A549 (cell line): ENCODE measurements at regions not wholly inside any gene's neighbourhood (a gene's known extent, or its start where the extent isn't known, plus 50 kb on each side); places are given as distances from the start of the nearest gene placed in this dataset.

Experiments
- ATAC-seq, 2 experiments: fragments of 200-7000 bp in 1 of 2; fragments of >200 bp in 1 of 2; cut with Nextera tagmentation in 1 of 2; cut with Tn5 transposase in 1 of 2; 3 replicates each; pipeline versions ENCODE4 v1.8.0 to v1.9.1; 2018 to 2020; ENCODE audit warnings: mild to moderate bottlenecking in 1 of 2, moderate library complexity in 1 of 2
- CTCF ChIA-PET: fragments of 300-600 bp; sonication (Branson Sonifier 250); formaldehyde crosslinking; extraction: SDS; loops from one replicate; lab custom pipeline; 2021; ENCODE audit warnings: antibody characterized with exemption, inconsistent platforms; lab: Yijun Ruan, JAX
- POLR2A ChIA-PET: fragments of 350-600 bp; formaldehyde crosslinking; extraction: SDS; loops from one replicate; lab custom pipeline; 2021; ENCODE audit warnings: antibody characterized with exemption, inconsistent platforms; lab: Yijun Ruan, JAX
- DNase-seq, 2 experiments: peaks; one replicate each; pipeline versions ENCODE4 v3.0.0 to v3.0.0-alpha.2; 2011 to 2016; ENCODE audit warnings: low read depth in 1 of 2, low spot score in 1 of 2
- FAIRE-seq: peaks from 2 replicates; lab custom pipeline; 2011; peaks lifted over from hg19 to GRCh38; lab: Jason Lieb, UNC
- H3K27ac ChIP-seq, 2 experiments: fragments of >200 bp; sonication (Bioruptor Twin); formaldehyde crosslinking; 3 replicates each; pipeline ENCODE4 v1.5.1; 2016 to 2017
- H3K4me1 ChIP-seq: fragments of >200 bp; sonication (Bioruptor Twin); formaldehyde crosslinking; 3 replicates; pipeline ENCODE4 v1.6.1; 2016
- H3K4me2 ChIP-seq: fragments of >200 bp; sonication (Bioruptor Twin); formaldehyde crosslinking; 3 replicates; pipeline ENCODE4 v1.6.1; 2016
- H3K4me3 ChIP-seq: fragments of >200 bp; sonication (Bioruptor Twin); formaldehyde crosslinking; 3 replicates; pipeline ENCODE4 v1.5.1; 2016
- H3K9me3 ChIP-seq: fragments of >200 bp; sonication (Bioruptor Twin); formaldehyde crosslinking; 3 replicates; pipeline ENCODE4 v1.6.1; 2016
- ATOH8 ChIP-seq: fragments of 250-450 bp; sonication (Bioruptor Pico); IDR thresholded peaks from 2 replicates; pipeline ENCODE4 v1.5.0; 2020; ENCODE audit warnings: low read depth, mild to moderate bottlenecking, moderate library complexity
- BHLHE40 ChIP-seq: IDR thresholded peaks from 2 replicates; pipeline ENCODE4 v1.6.1; 2012; ENCODE audit warnings: low read depth, low read length, inconsistent platforms
- CHD2 ChIP-seq: fragments of 150-350 bp; IDR thresholded peaks from 2 replicates; pipeline ENCODE4 v1.6.1; 2014; ENCODE audit warnings: low read length; ENCODE audit not compliant: partially characterized antibody
- CHD4 ChIP-seq: fragments of 200-600 bp; sonication (generic); IDR thresholded peaks from 2 replicates; pipeline ENCODE4 v1.6.1; 2016; ENCODE audit warnings: antibody characterized with exemption, mild to moderate bottlenecking, borderline replicate concordance
- E2F6 ChIP-seq: IDR thresholded peaks from 2 replicates; pipeline ENCODE4 v1.6.1; 2012; ENCODE audit warnings: low read depth, borderline replicate concordance
- EHF ChIP-seq: fragments of 250-450 bp; sonication (Bioruptor Pico); IDR thresholded peaks from 2 replicates; pipeline ENCODE4 v1.5.0; 2020; ENCODE audit warnings: mild to moderate bottlenecking
- EP300 ChIP-seq, 2 experiments: fragments of >200 bp; sonication (Bioruptor Twin); formaldehyde crosslinking; IDR thresholded peaks; 2 replicates in 1 of 2; 3 replicates in 1 of 2; pipeline ENCODE4 v1.6.1; 2016 to 2017
- ESRRA ChIP-seq: fragments of 150-350 bp; IDR thresholded peaks from 2 replicates; pipeline ENCODE4 v1.6.1; 2014; ENCODE audit warnings: mild to moderate bottlenecking, low read length, borderline replicate concordance
- FOSL2 ChIP-seq, 2 experiments: fragments of 450-650 bp in 1 of 2; fragments of >200 bp in 1 of 2; sonication (Bioruptor Twin) in 1 of 2; formaldehyde crosslinking; IDR thresholded peaks; 2 replicates each; pipeline versions ENCODE4 v1.5.0 to v1.6.1; 2016 to 2020; ENCODE audit warnings: mild to moderate bottlenecking in 1 of 2, moderate library complexity in 1 of 2
- FOXS1 ChIP-seq: fragments of 250-450 bp; sonication (Bioruptor Pico); IDR thresholded peaks from 2 replicates; pipeline ENCODE4 v1.5.0; 2020; ENCODE audit warnings: mild to moderate bottlenecking, moderate library complexity
- HES2 ChIP-seq: fragments of >200 bp; sonication (Bioruptor Twin); formaldehyde crosslinking; IDR thresholded peaks from 2 replicates; pipeline ENCODE4 v1.6.1; 2016
- HOXB5 ChIP-seq: fragments of 250-450 bp; sonication (Bioruptor Pico); IDR thresholded peaks from 2 replicates; pipeline ENCODE4 v1.5.0; 2020; ENCODE audit warnings: mild to moderate bottlenecking, moderate library complexity
- JUN ChIP-seq, 2 experiments: fragments of >200 bp; sonication (Bioruptor Twin); formaldehyde crosslinking; IDR thresholded peaks; 2 replicates in 1 of 2; 3 replicates in 1 of 2; pipeline ENCODE4 v1.6.1; 2016 to 2017
- JUNB ChIP-seq: fragments of >200 bp; sonication (Bioruptor Twin); formaldehyde crosslinking; IDR thresholded peaks from 2 replicates; pipeline ENCODE4 v1.6.1; 2016
- MAFK ChIP-seq: fragments of 450-650 bp; IDR thresholded peaks from 2 replicates; pipeline ENCODE4 v1.6.1; 2014; ENCODE audit not compliant: partially characterized antibody
- NFE2L2 ChIP-seq: fragments of 150-350 bp; conservative IDR thresholded peaks from 2 replicates; pipeline ENCODE4 v1.6.1; 2014; ENCODE audit warnings: low read length
- NPAS2 ChIP-seq: fragments of 250-450 bp; sonication (Bioruptor Pico); IDR thresholded peaks from 2 replicates; pipeline ENCODE4 v1.8.0; 2022; ENCODE audit warnings: mild to moderate bottlenecking, moderate library complexity, borderline replicate concordance
- POLR2AphosphoS2 ChIP-seq: conservative IDR thresholded peaks from 2 replicates; pipeline ENCODE4 v1.6.1; 2012; ENCODE audit warnings: low read length, improper control_type of control experiment, inconsistent platforms
- RARB ChIP-seq: fragments of 250-450 bp; sonication (Bioruptor Pico); IDR thresholded peaks from 2 replicates; pipeline ENCODE4 v1.8.0; 2021; ENCODE audit warnings: mild to moderate bottlenecking, moderate library complexity
- SMC3 ChIP-seq: fragments of >200 bp; sonication (Bioruptor Twin); formaldehyde crosslinking; IDR thresholded peaks from 3 replicates; pipeline ENCODE4 v1.6.1; 2018; ENCODE audit warnings: inconsistent platforms
- TFCP2L1 ChIP-seq: fragments of 250-450 bp; sonication (Bioruptor Pico); IDR thresholded peaks from 2 replicates; pipeline ENCODE4 v1.5.0; 2021; ENCODE audit warnings: mild to moderate bottlenecking
- TP53 ChIP-seq: fragments of 250-450 bp; sonication (Bioruptor Pico); IDR thresholded peaks from 2 replicates; pipeline ENCODE4 v1.5.0; 2021; ENCODE audit warnings: mild to moderate bottlenecking, moderate library complexity
- WGBS: methylation state at CpG from one replicate; pipeline ENCODE4 v1.1.6; 2017; ENCODE audit errors: missing lambda C conversion rate; 5-methylcytosine and 5-hydroxymethylcytosine counted together
- TF ChIP-seq, protein P1 (sequence below): fragments of >200 bp; sonication (Bioruptor Twin); formaldehyde crosslinking; IDR thresholded peaks from 3 replicates; pipeline ENCODE4 v1.6.1; 2016
- TF ChIP-seq, protein P2 (sequence below): fragments of >200 bp; sonication (Bioruptor Twin); formaldehyde crosslinking; IDR thresholded peaks from 3 replicates; pipeline ENCODE4 v1.5.1; 2016

- TF ChIP-seq BHLHE40 (no peak), ATOH8 (CRISPR knock-in tag) (no peak), NFE2L2 (no peak), SMC3 (no peak), RARB (CRISPR knock-in tag) (no peak), NPAS2 (CRISPR knock-in tag) (no peak), CHD4 (no peak)
- TF ChIP-seq, protein P1, sequence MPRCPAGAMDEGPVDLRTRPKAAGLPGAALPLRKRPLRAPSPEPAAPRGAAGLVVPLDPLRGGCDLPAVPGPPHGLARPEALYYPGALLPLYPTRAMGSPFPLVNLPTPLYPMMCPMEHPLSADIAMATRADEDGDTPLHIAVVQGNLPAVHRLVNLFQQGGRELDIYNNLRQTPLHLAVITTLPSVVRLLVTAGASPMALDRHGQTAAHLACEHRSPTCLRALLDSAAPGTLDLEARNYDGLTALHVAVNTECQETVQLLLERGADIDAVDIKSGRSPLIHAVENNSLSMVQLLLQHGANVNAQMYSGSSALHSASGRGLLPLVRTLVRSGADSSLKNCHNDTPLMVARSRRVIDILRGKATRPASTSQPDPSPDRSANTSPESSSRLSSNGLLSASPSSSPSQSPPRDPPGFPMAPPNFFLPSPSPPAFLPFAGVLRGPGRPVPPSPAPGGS: no peak
- TF ChIP-seq, all 56 proteins: peak for 0
These were observed 83.0 kb upstream of the GRXCR1 start (continued) for GRCh38 chr4:42809419-42810084.

DNA sequence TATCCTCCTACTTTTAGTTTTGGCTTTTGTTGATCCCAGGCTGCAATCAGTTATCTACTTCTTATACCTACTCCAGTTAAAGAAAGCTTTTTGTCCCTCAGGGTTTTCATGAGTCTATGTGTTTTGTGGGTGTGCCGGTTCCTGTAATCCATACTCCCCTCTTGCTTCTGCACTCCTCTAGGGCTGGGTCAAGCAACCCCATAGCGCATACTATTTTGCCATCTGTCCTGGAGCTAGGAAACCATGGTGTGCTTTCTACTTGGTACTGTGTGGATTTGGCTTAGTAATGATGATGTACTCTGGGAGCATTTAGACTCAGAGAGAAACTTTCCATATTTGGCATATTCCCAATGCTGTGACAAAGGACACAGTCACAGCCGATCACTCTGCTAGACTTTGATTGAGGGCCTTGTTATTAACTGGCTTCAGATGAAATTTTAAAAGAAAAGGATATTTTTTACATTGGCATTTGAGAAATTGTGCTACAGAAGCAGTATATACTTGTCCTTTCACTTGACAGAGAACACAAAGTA is 86.1 kb upstream of the GRXCR1 start:
- H3K4me2 ChIP-seq: no peak overlapping the region
- no peak for DNase-seq
- no peaks in the 10 kb centered on the region for H3K9me3 ChIP-seq
- no peak for TF ChIP-seq JUNB
- no peak for TF ChIP-seq E2F6
- no peak for TF ChIP-seq ESRRA
- no peak for TF ChIP-seq EP300 (IDR thresholded peaks at IDR 0.05)
- TF ChIP-seq HOXB5 (CRISPR knock-in tag): no peak
- TF ChIP-seq POLR2AphosphoS2: no peak
- TF ChIP-seq, protein P1: no peak
- TF ChIP-seq, protein P2, sequence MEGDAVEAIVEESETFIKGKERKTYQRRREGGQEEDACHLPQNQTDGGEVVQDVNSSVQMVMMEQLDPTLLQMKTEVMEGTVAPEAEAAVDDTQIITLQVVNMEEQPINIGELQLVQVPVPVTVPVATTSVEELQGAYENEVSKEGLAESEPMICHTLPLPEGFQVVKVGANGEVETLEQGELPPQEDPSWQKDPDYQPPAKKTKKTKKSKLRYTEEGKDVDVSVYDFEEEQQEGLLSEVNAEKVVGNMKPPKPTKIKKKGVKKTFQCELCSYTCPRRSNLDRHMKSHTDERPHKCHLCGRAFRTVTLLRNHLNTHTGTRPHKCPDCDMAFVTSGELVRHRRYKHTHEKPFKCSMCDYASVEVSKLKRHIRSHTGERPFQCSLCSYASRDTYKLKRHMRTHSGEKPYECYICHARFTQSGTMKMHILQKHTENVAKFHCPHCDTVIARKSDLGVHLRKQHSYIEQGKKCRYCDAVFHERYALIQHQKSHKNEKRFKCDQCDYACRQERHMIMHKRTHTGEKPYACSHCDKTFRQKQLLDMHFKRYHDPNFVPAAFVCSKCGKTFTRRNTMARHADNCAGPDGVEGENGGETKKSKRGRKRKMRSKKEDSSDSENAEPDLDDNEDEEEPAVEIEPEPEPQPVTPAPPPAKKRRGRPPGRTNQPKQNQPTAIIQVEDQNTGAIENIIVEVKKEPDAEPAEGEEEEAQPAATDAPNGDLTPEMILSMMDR: no peak
- TF ChIP-seq HES2: no peak
- TF ChIP-seq TFCP2L1 (CRISPR knock-in tag): no peak
- no peak for TF ChIP-seq EHF (CRISPR knock-in tag)
- TF ChIP-seq FOSL2 (IDR thresholded peaks at IDR 0.05): no peak
- no peak for TF ChIP-seq FOSL2 (CRISPR knock-in tag; IDR thresholded peaks at IDR 0.05)
- TF ChIP-seq MAFK: no peak
- no peak for TF ChIP-seq TP53 (CRISPR knock-in tag)
- TF ChIP-seq NPAS2 (CRISPR knock-in tag): no peak
- TF ChIP-seq CHD2: no peak
- TF ChIP-seq FOXS1 (CRISPR knock-in tag): no peak
- no peak for TF ChIP-seq JUN (IDR thresholded peaks at IDR 0.05)
- no peak for TF ChIP-seq SMC3
- no peak for TF ChIP-seq CHD4
- TF ChIP-seq, all 56 proteins: peak for 0
- no peak overlapping the region for H3K27ac ChIP-seq
- no peak for FAIRE-seq
- POLR2A ChIA-PET: no interaction called here
- no peaks in the 10 kb centered on the region for H3K4me1 ChIP-seq
- WGBS: 13% methylated on average over 3 of the region's 3 CpGs
- H3K4me3 ChIP-seq: no peak overlapping the region
- ATAC-seq: no peak
- CTCF ChIA-PET: no interaction called here
